HG03558 (cell line): ENCODE measurements at regions not wholly inside any gene's neighbourhood (a gene's known extent, or its start where the extent isn't known, plus 50 kb on each side); places are given as distances from the start of the nearest gene placed in this dataset.
"Not testable (repeated sequence)": the region's sequence is repeated elsewhere in the genome, so short reads cannot be mapped to it uniquely, and the experiment has no call there.

ENCODE experiments used
- ATAC-seq: cut with Tn5 transposase; IDR thresholded peaks from one replicate; pipeline ENCODE4 v1.9.1; 2021; ENCODE audit warnings: moderate number of reproducible peaks; ENCODE audit not compliant: unreplicated experiment; ENCODE audit errors: extremely low read depth

GRCh38 chr11:103792981-103793468, 243.4 kb upstream of the DDI1 start:
- ATAC-seq: no peak

- no peak for ATAC-seq
These were observed 242.2 kb upstream of the DDI1 start for GRCh38 chr11:103794262-103794661.

- no peak for ATAC-seq
These were observed 238.4 kb upstream of the DDI1 start for GRCh38 chr11:103798026-103798425.

GRCh38 chr11:103798446-103798845, 238.0 kb upstream of the DDI1 start:
- ATAC-seq: no peak

- ATAC-seq: no peak
These were observed 235.9 kb upstream of the DDI1 start for GRCh38 chr11:103800406-103801114.

- no peak for ATAC-seq
These were observed 233.4 kb upstream of the DDI1 start for GRCh38 chr11:103803062-103803461.

GRCh38 chr11:103805688-103806009, 230.8 kb upstream of the DDI1 start:
- no peak for ATAC-seq

- no peak for ATAC-seq
These were observed 230.1 kb upstream of the DDI1 start for GRCh38 chr11:103806130-103806895.

GRCh38 chr11:103807806-103808205, 228.6 kb upstream of the DDI1 start:
- ATAC-seq: no peak

GRCh38 chr11:103808252-103808651, 228.2 kb upstream of the DDI1 start:
- ATAC-seq: no peak

- ATAC-seq: no peak
These were observed 224.5 kb upstream of the DDI1 start for GRCh38 chr11:103811870-103812455.

GRCh38 chr11:103812680-103813079, 223.8 kb upstream of the DDI1 start:
- ATAC-seq: no peak

- not testable (repeated sequence) for ATAC-seq
These were observed 216.1 kb upstream of the DDI1 start for GRCh38 chr11:103820345-103820744.

- ATAC-seq: no peak
These were observed 212.3 kb upstream of the DDI1 start for GRCh38 chr11:103824116-103824515.

- no peak for ATAC-seq
These were observed 211.0 kb upstream of the DDI1 start for GRCh38 chr11:103825469-103825868.

- no peak for ATAC-seq
These were observed 209.6 kb upstream of the DDI1 start for GRCh38 chr11:103826856-103827255.

- ATAC-seq: no peak
These were observed 206.8 kb upstream of the DDI1 start for GRCh38 chr11:103829596-103829995.

- no peak for ATAC-seq
These were observed 206.2 kb upstream of the DDI1 start for GRCh38 chr11:103830205-103830604.

GRCh38 chr11:103832762-103833161, 203.7 kb upstream of the DDI1 start:
- no peak for ATAC-seq

GRCh38 chr11:103842191-103842590, 194.2 kb upstream of the DDI1 start:
- no peak for ATAC-seq

GRCh38 chr11:103842795-103843194, 193.6 kb upstream of the DDI1 start:
- no peak for ATAC-seq
